ENCODE measurements at regions not wholly inside any gene's neighbourhood (a gene's known extent, or its start where the extent isn't known, plus 50 kb on each side); places are given as distances from the start of the nearest gene placed in this dataset.

GRCh38 chr10:131453721-131454634, 142.5 kb upstream of the TCERG1L start:
- Histone ChIP-seq H3K27ac (ENCODE audit: insufficient read depth, low read depth, low read length, poor library complexity, severe bottlenecking) (no peak overlapping the region), H3K4me3 (ENCODE audit: insufficient read depth, low read depth, low read length) (peak overlapping the region; percentile 28), H3K27me3 (ENCODE audit: control insufficient read depth, insufficient read depth, low read length, poor library complexity, severe bottlenecking) (peaks cover 5% of the 10 kb centered on the region), H3K4me1 (ENCODE audit: control insufficient read depth, insufficient read depth, low read length) (peaks cover 7% of the 10 kb centered on the region), H3K9me3 (ENCODE audit: control insufficient read depth, low read length) (no peaks in the 10 kb centered on the region), H3K36me3 (ENCODE audit: control insufficient read depth, insufficient read depth, low read length) (no peaks in the 10 kb centered on the region)
- 20 to 21% methylated on average over 32 of the region's 32 CpGs for WGBS, 2 experiments

GRCh38 chr10:131456411-131456810, 144.9 kb upstream of the TCERG1L start:
- peaks cover 7% of the 10 kb centered on the region for H3K4me1 ChIP-seq (ENCODE audit: control insufficient read depth, insufficient read depth, low read length)
- H3K4me3 ChIP-seq (ENCODE audit: insufficient read depth, low read depth, low read length): no peak overlapping the region
- H3K27me3 ChIP-seq (ENCODE audit: control insufficient read depth, insufficient read depth, low read length, poor library complexity, severe bottlenecking): peaks cover 5% of the 10 kb centered on the region
- H3K36me3 ChIP-seq (ENCODE audit: control insufficient read depth, insufficient read depth, low read length): no peaks in the 10 kb centered on the region
- WGBS, 2 experiments: 89 to 90% methylated on average over 11 of the region's 11 CpGs
- H3K27ac ChIP-seq (ENCODE audit: insufficient read depth, low read depth, low read length, poor library complexity, severe bottlenecking): no peak overlapping the region
- H3K9me3 ChIP-seq (ENCODE audit: control insufficient read depth, low read length): no peaks in the 10 kb centered on the region

DNA sequence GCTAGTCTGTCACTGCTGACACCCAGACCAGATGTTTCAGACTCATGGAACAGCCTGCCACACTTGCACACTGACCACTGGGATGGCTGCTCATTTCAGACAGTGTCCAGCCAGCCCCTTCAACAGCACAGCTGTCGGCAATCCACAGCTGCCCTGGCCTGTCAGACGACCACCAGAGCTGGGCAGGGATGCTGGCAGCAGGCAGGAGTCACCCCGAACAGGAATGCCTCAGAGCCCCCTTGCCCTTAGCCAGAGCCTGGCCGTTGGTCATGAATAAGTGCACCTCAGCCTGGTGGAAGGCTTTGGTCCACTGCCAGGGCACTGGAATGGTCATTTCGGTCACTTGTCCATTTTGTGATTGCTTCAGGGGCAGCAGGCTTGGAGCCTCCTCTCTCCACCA, 149.6 kb upstream of the TCERG1L start:
- no peaks in the 10 kb centered on the region for H3K9me3 ChIP-seq (ENCODE audit: control insufficient read depth, low read length)
- H3K4me1 ChIP-seq (ENCODE audit: control insufficient read depth, insufficient read depth, low read length): no peaks in the 10 kb centered on the region
- no peak overlapping the region for H3K27ac ChIP-seq (ENCODE audit: insufficient read depth, low read depth, low read length, poor library complexity, severe bottlenecking)
- H3K36me3 ChIP-seq (ENCODE audit: control insufficient read depth, insufficient read depth, low read length): no peaks in the 10 kb centered on the region
- 92 to 95% methylated on average over 5 of the region's 5 CpGs for whole genome bisulfite sequencing, 2 experiments
- H3K4me3 ChIP-seq (ENCODE audit: insufficient read depth, low read depth, low read length): no peak overlapping the region
- no peaks in the 10 kb centered on the region for H3K27me3 ChIP-seq (ENCODE audit: control insufficient read depth, insufficient read depth, low read length, poor library complexity, severe bottlenecking)

GRCh38 chr10:131464789-131465188, 153.3 kb upstream of the TCERG1L start:
- Histone ChIP-seq H3K27me3 (ENCODE audit: control insufficient read depth, insufficient read depth, low read length, poor library complexity, severe bottlenecking) (no peaks in the 10 kb centered on the region), H3K27ac (ENCODE audit: insufficient read depth, low read depth, low read length, poor library complexity, severe bottlenecking) (no peak overlapping the region), H3K4me3 (ENCODE audit: insufficient read depth, low read depth, low read length) (no peak overlapping the region), H3K9me3 (ENCODE audit: control insufficient read depth, low read length) (no peaks in the 10 kb centered on the region), H3K36me3 (ENCODE audit: control insufficient read depth, insufficient read depth, low read length) (no peaks in the 10 kb centered on the region), H3K4me1 (ENCODE audit: control insufficient read depth, insufficient read depth, low read length) (no peaks in the 10 kb centered on the region)
- WGBS, 2 experiments: 89 to 94% methylated on average over 5 of the region's 5 CpGs

GRCh38 chr10:131469551-131469950, 158.0 kb upstream of the TCERG1L start:
- 97% methylated on average over 2 of the region's 2 CpGs; no CpG with 5 or more reads in 1 of the 2 experiments for WGBS, 2 experiments

GRCh38 chr10:131473645-131474044, 162.1 kb upstream of the TCERG1L start:
- H3K4me3 ChIP-seq (ENCODE audit: insufficient read depth, low read depth, low read length): no peak overlapping the region
- WGBS, 2 experiments: 94 to 96% methylated on average over 10 of the region's 10 CpGs
- no peaks in the 10 kb centered on the region for H3K27me3 ChIP-seq (ENCODE audit: control insufficient read depth, insufficient read depth, low read length, poor library complexity, severe bottlenecking)
- no peaks in the 10 kb centered on the region for H3K36me3 ChIP-seq (ENCODE audit: control insufficient read depth, insufficient read depth, low read length)
- no peaks in the 10 kb centered on the region for H3K4me1 ChIP-seq (ENCODE audit: control insufficient read depth, insufficient read depth, low read length)
- H3K9me3 ChIP-seq (ENCODE audit: control insufficient read depth, low read length): no peaks in the 10 kb centered on the region
- H3K27ac ChIP-seq (ENCODE audit: insufficient read depth, low read depth, low read length, poor library complexity, severe bottlenecking): no peak overlapping the region

More at GRCh38 chr10:131469551-131469950, 158.0 kb upstream of the TCERG1L start:
- Histone ChIP-seq H3K27me3 (ENCODE audit: control insufficient read depth, insufficient read depth, low read length, poor library complexity, severe bottlenecking) (no peaks in the 10 kb centered on the region), H3K9me3 (ENCODE audit: control insufficient read depth, low read length) (no peaks in the 10 kb centered on the region), H3K4me3 (ENCODE audit: insufficient read depth, low read depth, low read length) (no peak overlapping the region), H3K36me3 (ENCODE audit: control insufficient read depth, insufficient read depth, low read length) (no peaks in the 10 kb centered on the region), H3K4me1 (ENCODE audit: control insufficient read depth, insufficient read depth, low read length) (no peaks in the 10 kb centered on the region), H3K27ac (ENCODE audit: insufficient read depth, low read depth, low read length, poor library complexity, severe bottlenecking) (no peak overlapping the region)

DNA sequence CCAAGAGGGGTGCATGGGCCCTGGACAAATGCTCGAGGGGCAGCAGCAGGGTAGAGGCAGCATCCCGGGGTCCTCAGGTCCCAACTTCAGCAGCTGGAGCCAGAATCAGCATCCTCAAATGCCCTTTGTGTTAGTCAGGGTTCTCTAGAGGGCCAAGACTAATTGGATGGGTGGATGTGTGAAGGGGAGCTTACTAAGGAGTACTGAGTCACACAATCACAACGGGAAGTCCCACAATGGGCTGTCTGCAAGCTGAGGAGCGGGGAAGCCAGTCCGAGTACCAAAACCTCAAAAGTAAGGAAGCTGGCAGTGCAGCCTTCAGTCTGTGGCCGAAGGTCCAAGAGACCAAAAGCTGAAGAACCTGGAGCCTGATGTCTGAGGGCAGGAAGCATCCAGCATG, 162.9 kb upstream of the TCERG1L start:
- Histone ChIP-seq H3K9me3 (ENCODE audit: control insufficient read depth, low read length) (no peaks in the 10 kb centered on the region), H3K36me3 (ENCODE audit: control insufficient read depth, insufficient read depth, low read length) (no peaks in the 10 kb centered on the region), H3K27ac (ENCODE audit: insufficient read depth, low read depth, low read length, poor library complexity, severe bottlenecking) (no peak overlapping the region), H3K4me3 (ENCODE audit: insufficient read depth, low read depth, low read length) (no peak overlapping the region), H3K27me3 (ENCODE audit: control insufficient read depth, insufficient read depth, low read length, poor library complexity, severe bottlenecking) (no peaks in the 10 kb centered on the region), H3K4me1 (ENCODE audit: control insufficient read depth, insufficient read depth, low read length) (no peaks in the 10 kb centered on the region)
- WGBS, 2 experiments: 87 to 92% methylated on average over 6 of the region's 6 CpGs

GRCh38 chr10:131475043-131475442, 163.5 kb upstream of the TCERG1L start:
- no peak overlapping the region for H3K27ac ChIP-seq (ENCODE audit: insufficient read depth, low read depth, low read length, poor library complexity, severe bottlenecking)
- H3K36me3 ChIP-seq (ENCODE audit: control insufficient read depth, insufficient read depth, low read length): no peaks in the 10 kb centered on the region
- no peaks in the 10 kb centered on the region for H3K27me3 ChIP-seq (ENCODE audit: control insufficient read depth, insufficient read depth, low read length, poor library complexity, severe bottlenecking)
- no peak overlapping the region for H3K4me3 ChIP-seq (ENCODE audit: insufficient read depth, low read depth, low read length)
- no peaks in the 10 kb centered on the region for H3K4me1 ChIP-seq (ENCODE audit: control insufficient read depth, insufficient read depth, low read length)
- no peaks in the 10 kb centered on the region for H3K9me3 ChIP-seq (ENCODE audit: control insufficient read depth, low read length)
- 93 to 95% methylated on average over 11 of the region's 11 CpGs for WGBS, 2 experiments

DNA sequence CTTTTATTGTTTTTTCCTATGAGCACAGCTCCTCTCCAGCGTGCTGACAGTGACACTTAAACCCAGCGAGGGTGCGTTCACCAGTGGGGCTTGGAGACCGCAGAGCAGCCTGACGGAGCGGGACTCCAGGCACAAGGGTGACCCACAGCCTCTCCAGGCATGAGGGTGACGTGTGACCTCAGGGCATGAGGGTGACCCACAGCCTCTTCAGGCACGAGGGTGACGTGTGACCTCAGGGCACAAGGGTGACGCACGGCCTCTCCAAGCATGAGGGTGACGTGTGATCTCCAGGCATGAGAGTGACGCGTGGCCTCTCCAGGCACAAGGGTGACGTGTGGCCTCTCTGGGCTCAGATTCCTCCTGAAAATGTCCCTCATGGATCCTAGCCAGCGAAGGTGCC, 164.3 kb upstream of the TCERG1L start:
- H3K27ac ChIP-seq (ENCODE audit: insufficient read depth, low read depth, low read length, poor library complexity, severe bottlenecking): no peak overlapping the region
- 91 to 94% methylated on average over 16 of the region's 16 CpGs for WGBS, 2 experiments
- H3K9me3 ChIP-seq (ENCODE audit: control insufficient read depth, low read length): no peaks in the 10 kb centered on the region
- H3K36me3 ChIP-seq (ENCODE audit: control insufficient read depth, insufficient read depth, low read length): no peaks in the 10 kb centered on the region
- H3K27me3 ChIP-seq (ENCODE audit: control insufficient read depth, insufficient read depth, low read length, poor library complexity, severe bottlenecking): no peaks in the 10 kb centered on the region
- no peaks in the 10 kb centered on the region for H3K4me1 ChIP-seq (ENCODE audit: control insufficient read depth, insufficient read depth, low read length)
- H3K4me3 ChIP-seq (ENCODE audit: insufficient read depth, low read depth, low read length): no peak overlapping the region

DNA sequence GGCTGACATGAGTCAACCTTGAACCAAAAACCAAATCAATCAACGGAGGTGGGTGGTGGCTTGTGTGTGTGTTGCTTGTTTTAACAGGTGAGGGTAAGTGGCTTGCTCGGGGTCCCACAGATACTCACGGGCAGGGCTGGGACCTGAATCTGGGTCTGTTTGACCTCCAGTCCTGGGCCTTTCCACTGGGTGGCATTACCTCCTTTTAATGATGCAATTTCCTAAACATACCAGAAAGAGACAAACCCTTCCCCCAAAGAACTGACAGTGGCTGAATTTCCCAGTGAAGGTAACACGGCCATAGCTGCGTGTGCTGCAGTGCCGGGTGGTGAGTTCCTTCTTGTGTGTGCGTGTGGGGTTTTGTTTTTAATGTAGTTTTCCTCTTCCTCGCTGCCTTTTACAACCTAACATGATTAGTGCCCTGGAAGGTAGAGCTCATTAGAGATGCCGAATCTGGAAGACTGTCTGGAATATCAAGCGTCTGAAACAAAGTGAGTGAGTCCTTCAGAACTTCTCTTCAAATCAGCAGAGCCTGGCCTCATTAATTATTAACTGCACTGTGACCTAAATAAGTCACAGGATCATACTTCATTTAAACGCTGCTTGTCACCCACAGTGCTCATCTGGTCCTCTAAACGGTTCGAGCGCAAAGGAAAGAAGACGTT, 166.1 kb upstream of the TCERG1L start:
- no peaks in the 10 kb centered on the region for H3K4me1 ChIP-seq (ENCODE audit: control insufficient read depth, insufficient read depth, low read length)
- 90 to 91% methylated on average over 15 of the region's 15 CpGs for WGBS, 2 experiments
- no peak overlapping the region for H3K4me3 ChIP-seq (ENCODE audit: insufficient read depth, low read depth, low read length)

More for the DNA sequence above, 166.1 kb upstream of the TCERG1L start:
- H3K36me3 ChIP-seq (ENCODE audit: control insufficient read depth, insufficient read depth, low read length): no peaks in the 10 kb centered on the region
- no peaks in the 10 kb centered on the region for H3K9me3 ChIP-seq (ENCODE audit: control insufficient read depth, low read length)
- H3K27me3 ChIP-seq (ENCODE audit: control insufficient read depth, insufficient read depth, low read length, poor library complexity, severe bottlenecking): no peaks in the 10 kb centered on the region
- H3K27ac ChIP-seq (ENCODE audit: insufficient read depth, low read depth, low read length, poor library complexity, severe bottlenecking): no peak overlapping the region
